Activated CD4-positive, alpha-beta T cell treated with anti-CD3 and anti-CD28 coated beads for 4 hours (primary cell): ENCODE measurements at regions not wholly inside any gene's neighbourhood (a gene's known extent, or its start where the extent isn't known, plus 50 kb on each side); places are given as distances from the start of the nearest gene placed in this dataset.
"Not testable (repeated sequence)": the region's sequence is repeated elsewhere in the genome, so short reads cannot be mapped to it uniquely, and the experiment has no call there.

Source experiments
- DNase-seq, 2 donors: peaks; one replicate each; pipeline ENCODE4 v3.0.0-alpha.2; 2020

DNA sequence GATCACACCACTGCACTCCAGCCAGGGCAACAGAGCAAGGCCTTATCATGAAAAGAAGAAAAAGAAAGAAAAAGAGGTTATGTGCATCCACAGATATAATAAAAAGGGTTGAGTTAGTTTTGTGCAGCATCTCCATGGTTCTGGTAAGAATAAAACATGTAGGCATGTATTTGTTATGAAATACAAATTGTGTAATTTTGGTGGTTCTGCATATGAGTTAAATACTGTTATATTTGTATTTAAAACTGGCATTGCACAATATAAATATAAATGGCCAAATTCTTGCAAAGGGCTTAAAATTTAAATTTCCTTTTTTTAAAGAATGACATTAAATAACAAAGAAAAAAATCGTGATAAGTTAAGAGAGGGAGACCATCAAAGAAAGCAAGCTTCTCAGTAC, 159.1 kb upstream of the PREP start:
- no peak for DNase-seq

- no peak for DNase-seq
Observed at GRCh38 chr6:105561486-105561885, 158.6 kb upstream of the PREP start.

DNA sequence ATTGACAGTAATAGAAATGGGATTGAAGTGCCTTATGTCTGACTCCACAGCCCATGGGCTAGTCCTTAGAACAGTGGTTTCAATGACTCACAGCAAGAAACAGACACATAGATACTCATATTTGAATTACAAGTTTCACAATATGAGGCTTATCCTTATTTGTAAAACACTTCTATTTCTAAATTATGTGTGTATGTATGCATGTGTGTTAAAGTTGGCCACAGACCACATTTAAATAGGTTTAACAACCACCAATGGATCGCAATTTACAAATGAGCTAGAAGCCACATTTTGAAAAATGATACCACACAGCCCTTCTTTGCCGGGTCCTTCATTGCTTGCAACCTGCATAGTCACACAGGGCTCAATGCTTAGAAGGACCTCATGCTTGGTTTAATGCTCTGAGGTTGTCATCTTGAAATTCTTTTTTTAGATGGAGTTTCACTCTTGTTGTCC, 157.8 kb upstream of the PREP start:
- no peak for DNase-seq

- no peak for DNase-seq
Observed at GRCh38 chr6:105557291-105557690, 154.4 kb upstream of the PREP start.

- DNase-seq, result no peak
Observed at GRCh38 chr6:105553171-105553570, 150.3 kb upstream of the PREP start.

DNA sequence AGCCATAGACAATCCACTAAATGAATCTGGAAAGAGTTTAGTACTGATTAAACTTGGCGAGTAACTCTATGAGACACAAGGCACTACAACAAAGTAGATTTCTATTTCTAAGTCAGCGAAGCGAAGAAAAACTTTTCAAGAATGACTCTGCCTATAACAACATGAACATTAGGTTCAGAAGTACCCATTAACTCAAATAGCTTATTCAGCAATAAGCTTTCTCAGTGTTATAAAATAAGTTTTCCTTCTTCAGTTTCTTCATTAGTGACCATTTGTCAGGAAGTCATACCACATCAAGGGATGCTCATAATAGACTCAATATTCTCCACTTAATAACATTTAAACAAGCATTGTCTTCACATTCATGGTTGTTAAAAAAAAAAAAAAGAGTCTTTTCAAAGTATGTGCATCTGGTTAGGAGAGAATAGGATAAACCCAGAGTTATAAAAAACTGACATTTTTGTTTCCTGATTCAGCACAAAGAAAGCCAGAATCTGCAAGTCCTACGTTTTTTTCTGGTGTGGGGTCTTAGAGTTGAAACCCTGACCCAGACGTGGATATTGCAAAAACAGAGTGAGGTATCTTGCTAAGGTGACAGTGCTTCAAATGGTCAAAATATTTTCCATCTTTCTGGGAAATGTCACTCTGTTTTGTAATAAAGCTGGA, 148.2 kb upstream of the PREP start:
- no peak for DNase-seq

DNA sequence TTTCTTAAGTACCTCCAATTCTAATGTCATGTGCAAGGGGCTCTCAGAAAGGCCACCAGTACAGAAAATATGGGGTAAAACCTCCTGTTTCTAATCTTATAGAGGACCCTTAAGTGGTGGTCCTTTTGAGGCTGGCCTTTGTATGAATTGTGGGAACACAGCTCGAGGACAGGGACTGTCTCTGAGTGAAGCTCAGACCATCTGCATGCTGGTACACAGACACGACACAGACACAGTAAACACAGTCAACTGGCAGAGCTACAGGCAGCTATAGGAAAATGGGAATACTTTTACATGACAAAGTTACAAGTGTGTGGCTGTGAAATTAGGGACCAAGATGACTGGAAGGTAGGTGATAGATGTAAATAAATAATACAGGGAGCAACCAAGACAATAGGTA, 143.9 kb upstream of the PREP start:
- no peak for DNase-seq

DNA sequence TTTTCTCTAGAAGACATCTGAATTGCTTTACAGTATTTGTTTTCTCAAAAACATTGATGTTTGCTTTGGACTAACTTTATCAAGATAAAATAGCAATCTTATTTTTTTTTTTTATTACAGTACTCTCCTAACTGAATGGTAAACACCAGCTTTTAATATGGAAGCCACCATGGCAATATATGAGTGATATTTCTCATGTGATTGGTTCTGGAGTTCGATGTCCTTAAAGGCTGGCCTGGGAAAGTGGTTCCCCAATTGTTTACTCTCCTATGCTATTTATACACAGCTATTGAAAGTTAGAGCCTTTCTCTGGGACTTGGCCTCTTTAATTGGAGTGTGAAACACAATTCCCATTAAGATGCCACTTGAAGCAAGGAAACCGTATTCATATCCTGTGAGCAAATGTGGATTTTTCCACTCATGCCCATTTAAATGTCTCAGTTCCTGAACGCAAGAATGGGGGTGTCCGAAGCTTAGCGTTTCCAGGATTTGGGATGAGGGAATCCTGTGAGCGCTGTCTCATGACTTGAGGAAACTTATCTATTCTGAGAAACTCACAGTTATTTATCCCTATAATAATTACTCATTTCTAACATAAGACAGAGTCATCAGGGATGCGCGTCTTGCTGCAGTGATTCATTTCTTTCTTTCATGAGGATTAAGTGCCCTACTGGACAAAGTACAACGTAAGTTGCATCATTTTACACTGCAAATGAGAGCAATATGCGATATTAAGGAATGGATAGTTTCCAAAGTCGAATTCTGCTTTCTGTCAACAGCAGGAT, 143.3 kb upstream of the PREP start:
- DNase-seq, result no peak

GRCh38 chr6:105545228-105545920, 142.5 kb upstream of the PREP start:
- no peak for DNase-seq

- no peak for DNase-seq
Observed at GRCh38 chr6:105539911-105540310, 137.0 kb upstream of the PREP start.

DNA sequence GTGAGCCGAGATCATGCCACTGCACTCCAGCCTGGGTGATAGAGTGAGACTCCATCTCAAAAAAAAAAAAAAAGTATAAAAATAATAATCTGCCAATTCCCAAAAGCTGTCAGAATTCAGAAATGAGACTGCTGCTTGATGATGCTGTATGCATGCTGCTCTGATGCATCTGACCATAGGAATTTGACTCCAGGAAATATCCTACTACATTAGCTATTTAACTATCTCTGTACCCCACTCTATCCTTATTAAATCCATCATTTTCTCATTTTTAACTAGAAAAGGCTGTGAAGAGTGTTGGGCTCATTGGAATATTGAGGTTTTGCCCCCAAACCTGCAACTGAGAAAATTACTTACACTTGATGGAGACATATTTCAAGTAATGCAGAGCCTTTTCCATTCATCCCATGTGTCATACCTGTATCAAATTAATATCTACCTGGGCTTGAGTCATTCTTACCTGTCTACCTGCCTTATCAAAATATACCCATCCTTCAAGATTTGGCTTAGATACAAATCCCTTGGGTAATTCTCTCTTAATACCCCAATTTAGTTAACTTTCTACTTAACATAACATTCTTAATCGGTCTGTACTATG, 135.2 kb upstream of the PREP start:
- no peak for DNase-seq

- DNase-seq, result no peak
Observed at GRCh38 chr6:105536961-105537360, 134.1 kb upstream of the PREP start.

- DNase-seq, result no peak
Observed at GRCh38 chr6:105533301-105533700, 130.4 kb upstream of the PREP start.

- DNase-seq, result no peak
Observed at GRCh38 chr6:105526225-105526872, 123.5 kb upstream of the PREP start.

- no peak for DNase-seq
Observed at GRCh38 chr6:105522626-105523322, 119.9 kb upstream of the PREP start.

- no peak for DNase-seq
Observed at GRCh38 chr6:105519954-105520353, 117.1 kb upstream of the PREP start.

DNA sequence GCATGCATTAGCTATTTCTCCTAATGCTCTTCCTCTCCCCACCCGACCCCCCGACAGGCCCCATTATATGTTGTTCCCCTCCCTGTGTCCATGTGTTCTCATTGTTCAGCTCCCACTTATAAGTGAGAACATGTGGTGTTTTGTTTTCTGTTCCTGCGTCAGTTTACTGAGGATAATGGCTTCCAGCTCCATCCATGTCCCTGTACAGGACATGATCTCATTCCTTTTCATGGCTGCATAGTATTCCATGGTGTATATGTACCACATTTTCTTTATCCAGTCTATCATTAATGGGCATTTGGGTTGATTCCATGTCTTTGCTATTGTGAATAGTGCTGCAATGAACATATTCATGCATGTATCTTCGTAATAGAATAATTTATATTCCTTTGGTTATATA, 116.1 kb upstream of the PREP start:
- not testable (repeated sequence) for DNase-seq

DNA sequence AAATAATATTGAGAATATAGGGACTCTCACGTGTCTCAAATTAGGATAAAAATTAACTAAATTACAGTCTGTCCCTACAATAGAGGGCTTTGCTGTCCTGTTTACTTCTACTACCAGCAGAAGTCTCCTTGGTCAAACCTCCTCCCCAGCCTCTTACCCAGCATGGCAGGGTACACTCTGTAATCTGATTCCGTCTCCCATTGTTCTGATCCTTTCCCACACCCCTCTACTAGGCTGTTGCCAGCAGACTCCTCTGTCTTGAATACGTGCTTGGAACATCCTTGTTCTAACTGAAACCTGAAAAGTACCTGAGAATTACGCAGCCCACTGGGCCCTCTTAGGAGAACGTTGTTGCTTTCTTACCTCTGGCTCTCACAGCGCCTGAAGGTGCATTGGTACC, 112.2 kb upstream of the PREP start:
- no peak for DNase-seq

- no peak for DNase-seq
Observed at GRCh38 chr6:105514306-105514705, 111.4 kb upstream of the PREP start.

GRCh38 chr6:105511639-105512038, 108.8 kb upstream of the PREP start:
- DNase-seq, result no peak

GRCh38 chr6:105510746-105511145, 107.9 kb upstream of the PREP start:
- DNase-seq, result no peak
